ENCODE measurements at regions not wholly inside any gene's neighbourhood (a gene's known extent, or its start where the extent isn't known, plus 50 kb on each side); places are given as distances from the start of the nearest gene placed in this dataset.

DNA sequence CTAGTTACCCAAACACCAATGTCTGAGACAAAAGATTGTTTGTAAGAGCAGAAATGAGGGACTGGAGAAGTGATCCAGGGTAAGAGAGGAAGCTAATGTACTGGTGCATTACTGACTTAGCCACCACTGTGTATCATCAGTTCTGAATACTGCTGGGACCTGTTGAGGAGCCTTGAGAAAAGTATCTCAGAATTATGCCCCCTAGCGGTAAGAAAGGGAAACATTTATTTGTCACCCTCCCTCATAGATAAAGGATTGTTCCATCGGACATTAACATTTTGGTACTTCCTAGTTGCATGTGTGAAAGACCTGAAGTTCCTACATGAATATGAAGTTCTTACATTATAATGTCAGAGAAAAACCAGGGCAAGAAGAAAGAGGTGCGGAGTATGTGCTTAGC is 612.5 kb downstream of the FSCB start:
- no peaks in the 10 kb centered on the region for H3K27me3 ChIP-seq (replicated peaks; ENCODE audit: control insufficient read depth, insufficient read depth, low read length)
- no peaks in the 10 kb centered on the region for H3K36me3 ChIP-seq (ENCODE audit: control insufficient read depth, insufficient read depth, low read length)
- TF ChIP-seq CTCF (IDR thresholded peaks at IDR 0.05; ENCODE audit: insufficient read depth in 1 of 2, low read depth in 1 of 2, low read length in 1 of 2, severe bottlenecking in 1 of 2, unreplicated experiment in 1 of 2), result peak; percentile 33 to 49
- Mint-ChIP-seq H3K4me1 (ENCODE audit: low read depth, unreplicated experiment) (no peaks in the 10 kb centered on the region), H3K27ac (ENCODE audit: unreplicated experiment) (no peak overlapping the region), H3K36me3 (ENCODE audit: insufficient read depth, unreplicated experiment) (no peaks in the 10 kb centered on the region), H3K9me3 (ENCODE audit: unreplicated experiment) (no peaks in the 10 kb centered on the region), H3K27me3 (ENCODE audit: insufficient read depth, unreplicated experiment) (no peaks in the 10 kb centered on the region), H3K4me3 (ENCODE audit: unreplicated experiment) (no peak overlapping the region)
- CTCF ChIA-PET, result no interaction called here
- no TSS peak for BruUV-seq (replicated peaks)
- intact Hi-C loops (cut with micrococcal nuclease; ENCODE audit: unreplicated experiment), result loop anchor here (1.0 to 5.0 kb wide), 2 partner anchors 391 to 763 kb away; no protein-coding TSS in a partner anchor
- no peaks in the 10 kb centered on the region for H3K4me1 ChIP-seq
- H3K9me3 ChIP-seq, result no peaks in the 10 kb centered on the region
- DNase-seq, result peak in 1 of 2 experiments; percentile 30
- POLR2A ChIA-PET, result no interaction called here
- H3K4me3 ChIP-seq (ENCODE audit: low read depth, low read length), result no peak overlapping the region

DNA sequence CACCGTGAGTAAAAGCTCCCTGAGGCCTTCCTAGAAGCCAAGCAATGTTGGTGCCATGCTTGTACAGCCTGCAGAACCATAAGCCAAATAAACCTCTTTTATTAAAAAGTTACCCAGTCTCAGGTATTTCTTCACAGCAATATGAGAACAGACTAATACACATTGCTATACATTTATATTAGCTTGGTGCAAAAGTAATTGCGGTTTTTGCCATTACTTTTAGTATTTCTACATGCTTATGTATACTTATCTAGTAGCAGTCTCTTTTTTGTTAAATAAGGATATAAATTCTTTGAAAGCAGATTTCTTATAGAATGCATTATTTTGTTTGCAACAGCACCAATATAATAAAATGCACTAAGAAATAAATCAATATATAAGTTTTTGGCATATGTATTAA is 619.6 kb downstream of the FSCB start:
- H3K9me3 Mint-ChIP-seq (ENCODE audit: unreplicated experiment), result no peaks in the 10 kb centered on the region
- no peaks in the 10 kb centered on the region for H3K27me3 Mint-ChIP-seq (ENCODE audit: insufficient read depth, unreplicated experiment)
- no peak for TF ChIP-seq CTCF (IDR thresholded peaks at IDR 0.05; ENCODE audit: insufficient read depth in 1 of 2, low read depth in 1 of 2, low read length in 1 of 2, severe bottlenecking in 1 of 2, unreplicated experiment in 1 of 2)
- no peak overlapping the region for H3K27ac Mint-ChIP-seq (ENCODE audit: unreplicated experiment)
- H3K36me3 ChIP-seq (ENCODE audit: control insufficient read depth, insufficient read depth, low read length), result no peaks in the 10 kb centered on the region
- no peak overlapping the region for H3K4me3 Mint-ChIP-seq (ENCODE audit: unreplicated experiment)
- no peaks in the 10 kb centered on the region for H3K4me1 Mint-ChIP-seq (ENCODE audit: low read depth, unreplicated experiment)
- no peak overlapping the region for H3K4me3 ChIP-seq (ENCODE audit: low read depth, low read length)
- ChIA-PET CTCF (no interaction called here), POLR2A (no interaction called here)
- BruUV-seq (replicated peaks), result no TSS peak
- H3K27me3 ChIP-seq (replicated peaks; ENCODE audit: control insufficient read depth, insufficient read depth, low read length), result no peaks in the 10 kb centered on the region
- no peak for DNase-seq
- no peaks in the 10 kb centered on the region for H3K36me3 Mint-ChIP-seq (ENCODE audit: insufficient read depth, unreplicated experiment)
- intact Hi-C loops (cut with micrococcal nuclease; ENCODE audit: unreplicated experiment), result no loop called here
- no peaks in the 10 kb centered on the region for H3K4me1 ChIP-seq
- no peaks in the 10 kb centered on the region for H3K9me3 ChIP-seq

DNA sequence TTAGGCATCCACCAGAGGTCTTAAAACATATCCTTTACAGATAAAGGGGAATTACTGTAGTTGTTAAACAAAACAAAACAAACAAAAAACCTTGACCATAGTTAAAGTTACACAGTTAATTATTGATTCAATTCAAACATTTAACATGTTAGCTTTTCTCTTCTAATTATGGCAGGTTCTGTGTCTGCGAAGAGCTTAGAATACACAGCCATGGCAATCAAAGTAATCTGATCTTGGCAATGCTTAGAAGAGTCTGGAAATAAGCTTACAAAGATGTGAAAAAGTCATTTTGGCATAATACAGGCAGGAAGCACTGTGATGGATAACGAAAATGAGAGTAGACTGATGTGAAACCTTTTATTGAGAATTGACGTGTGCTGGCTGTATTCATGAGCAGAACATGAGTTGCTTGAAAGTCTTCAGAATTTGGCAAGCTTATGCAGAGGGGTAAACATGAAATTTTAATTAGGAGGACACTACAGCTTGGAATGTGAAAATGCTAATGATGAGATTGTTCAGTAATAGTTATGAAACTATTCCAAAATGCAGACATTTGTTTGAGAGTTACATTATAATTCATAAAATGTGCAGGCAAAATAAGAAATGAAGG is 629.6 kb downstream of the FSCB start:
- TF ChIP-seq CTCF (IDR thresholded peaks at IDR 0.05; ENCODE audit: insufficient read depth in 1 of 2, low read depth in 1 of 2, low read length in 1 of 2, severe bottlenecking in 1 of 2, unreplicated experiment in 1 of 2), result no peak
- Mint-ChIP-seq H3K4me1 (ENCODE audit: low read depth, unreplicated experiment) (no peaks in the 10 kb centered on the region), H3K9me3 (ENCODE audit: unreplicated experiment) (no peaks in the 10 kb centered on the region), H3K36me3 (ENCODE audit: insufficient read depth, unreplicated experiment) (no peaks in the 10 kb centered on the region), H3K27ac (ENCODE audit: unreplicated experiment) (no peak overlapping the region), H3K27me3 (ENCODE audit: insufficient read depth, unreplicated experiment) (no peaks in the 10 kb centered on the region), H3K4me3 (ENCODE audit: unreplicated experiment) (no peak overlapping the region)
- Histone ChIP-seq H3K4me3 (ENCODE audit: low read depth, low read length) (no peak overlapping the region), H3K9me3 (no peaks in the 10 kb centered on the region), H3K4me1 (0 out of 2 replicates have a peak, but pooled peaks cover 5% of the 10 kb centered on the region), H3K36me3 (ENCODE audit: control insufficient read depth, insufficient read depth, low read length) (no peaks in the 10 kb centered on the region), H3K27me3 (replicated peaks; ENCODE audit: control insufficient read depth, insufficient read depth, low read length) (no peaks in the 10 kb centered on the region)
- BruUV-seq (replicated peaks), result no TSS peak
- DNase-seq, result no peak
- CTCF ChIA-PET, result no interaction called here
- POLR2A ChIA-PET, result no interaction called here
- intact Hi-C loops (cut with micrococcal nuclease; ENCODE audit: unreplicated experiment), result no loop called here

All from Caco-2 (cell line).